ENCODE measurements at regions not wholly inside any gene's neighbourhood (a gene's known extent, or its start where the extent isn't known, plus 50 kb on each side); places are given as distances from the start of the nearest gene placed in this dataset.

DNA sequence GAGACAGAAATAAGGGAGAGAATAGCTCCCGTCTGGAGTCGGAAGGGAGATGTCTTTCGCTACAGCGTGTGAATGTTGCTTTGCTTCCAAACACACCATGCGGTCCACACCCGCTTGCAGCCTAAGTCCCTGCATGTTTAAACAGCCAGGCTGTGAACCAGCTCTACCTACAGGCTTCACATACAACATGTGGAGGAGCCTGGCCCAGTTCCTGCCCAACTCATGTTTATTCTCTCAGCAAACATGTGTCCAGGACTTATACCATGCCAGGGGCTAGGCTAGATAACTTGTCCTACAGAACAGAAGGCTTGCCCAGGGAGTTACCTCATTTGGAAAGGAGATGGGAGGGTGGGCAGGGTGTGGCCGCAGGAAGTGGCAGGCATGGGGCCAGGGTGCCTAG, 181.5 kb downstream of the FOXO1 start:
- TF ChIP-seq, protein P1, sequence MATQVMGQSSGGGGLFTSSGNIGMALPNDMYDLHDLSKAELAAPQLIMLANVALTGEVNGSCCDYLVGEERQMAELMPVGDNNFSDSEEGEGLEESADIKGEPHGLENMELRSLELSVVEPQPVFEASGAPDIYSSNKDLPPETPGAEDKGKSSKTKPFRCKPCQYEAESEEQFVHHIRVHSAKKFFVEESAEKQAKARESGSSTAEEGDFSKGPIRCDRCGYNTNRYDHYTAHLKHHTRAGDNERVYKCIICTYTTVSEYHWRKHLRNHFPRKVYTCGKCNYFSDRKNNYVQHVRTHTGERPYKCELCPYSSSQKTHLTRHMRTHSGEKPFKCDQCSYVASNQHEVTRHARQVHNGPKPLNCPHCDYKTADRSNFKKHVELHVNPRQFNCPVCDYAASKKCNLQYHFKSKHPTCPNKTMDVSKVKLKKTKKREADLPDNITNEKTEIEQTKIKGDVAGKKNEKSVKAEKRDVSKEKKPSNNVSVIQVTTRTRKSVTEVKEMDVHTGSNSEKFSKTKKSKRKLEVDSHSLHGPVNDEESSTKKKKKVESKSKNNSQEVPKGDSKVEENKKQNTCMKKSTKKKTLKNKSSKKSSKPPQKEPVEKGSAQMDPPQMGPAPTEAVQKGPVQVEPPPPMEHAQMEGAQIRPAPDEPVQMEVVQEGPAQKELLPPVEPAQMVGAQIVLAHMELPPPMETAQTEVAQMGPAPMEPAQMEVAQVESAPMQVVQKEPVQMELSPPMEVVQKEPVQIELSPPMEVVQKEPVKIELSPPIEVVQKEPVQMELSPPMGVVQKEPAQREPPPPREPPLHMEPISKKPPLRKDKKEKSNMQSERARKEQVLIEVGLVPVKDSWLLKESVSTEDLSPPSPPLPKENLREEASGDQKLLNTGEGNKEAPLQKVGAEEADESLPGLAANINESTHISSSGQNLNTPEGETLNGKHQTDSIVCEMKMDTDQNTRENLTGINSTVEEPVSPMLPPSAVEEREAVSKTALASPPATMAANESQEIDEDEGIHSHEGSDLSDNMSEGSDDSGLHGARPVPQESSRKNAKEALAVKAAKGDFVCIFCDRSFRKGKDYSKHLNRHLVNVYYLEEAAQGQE (IDR thresholded peaks at IDR 0.05; ENCODE audit: insufficient read depth in 1 of 2, low read depth in 2 of 2, low read length in 2 of 2), result no peak
- no peak for TF ChIP-seq TAF1 (IDR thresholded peaks at IDR 0.05; ENCODE audit: borderline replicate concordance, insufficient read depth, low read length)
- no peak for TF ChIP-seq POLR2AphosphoS5 (IDR thresholded peaks at IDR 0.05; ENCODE audit: low read depth, low read length)
- no peak for TF ChIP-seq FOXP2 (optimal IDR thresholded peaks at IDR 0.05; ENCODE audit: borderline replicate concordance, extremely low read depth, extremely low read length, insufficient read depth)
- TF ChIP-seq SIN3A (IDR thresholded peaks at IDR 0.05; ENCODE audit: borderline replicate concordance, insufficient read depth, low read length), result no peak

DNA sequence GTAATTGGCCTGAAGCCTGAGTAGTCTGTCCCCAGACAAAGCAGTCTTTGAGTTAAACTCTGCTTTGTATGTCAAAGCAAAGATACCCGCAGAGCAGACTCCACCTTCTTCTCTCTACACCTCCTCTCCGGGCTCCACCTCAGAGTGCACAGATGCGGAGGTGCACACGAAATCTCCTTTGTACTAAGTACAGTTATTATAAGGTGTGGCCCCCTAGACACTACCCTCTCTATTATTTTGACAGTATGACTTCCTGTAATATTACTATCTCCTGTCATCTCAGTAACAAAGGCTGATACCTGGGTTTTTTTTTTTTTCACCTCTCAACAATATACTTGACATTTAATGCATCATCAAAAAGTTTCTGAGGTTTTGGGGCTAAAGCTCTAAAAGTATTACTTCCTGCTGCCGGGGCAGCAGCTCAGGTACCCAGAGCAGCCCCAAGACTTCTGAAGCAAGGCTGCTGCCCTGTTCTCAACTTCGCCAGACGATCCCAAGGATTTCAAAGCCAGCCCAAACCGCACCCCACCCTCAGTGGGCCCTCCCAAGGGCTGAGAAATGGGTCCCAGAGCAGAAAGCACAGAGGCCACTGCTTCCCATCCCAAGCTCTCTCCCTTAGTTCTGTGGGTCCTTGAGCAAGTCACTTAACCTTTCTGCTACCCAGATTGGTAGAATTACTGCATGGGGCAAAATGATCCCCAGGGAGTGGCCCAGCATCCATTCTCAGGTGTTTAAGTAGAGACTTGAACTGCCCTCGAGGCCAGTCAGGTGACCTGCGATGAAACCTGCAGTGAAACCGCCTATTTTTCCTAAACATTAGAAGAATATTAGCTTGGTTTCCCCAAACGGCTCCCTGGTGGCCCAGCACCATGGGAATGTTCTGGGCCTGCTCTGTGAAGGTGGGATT, 180.6 kb downstream of the FOXO1 start:
- TF ChIP-seq FOXP2 (optimal IDR thresholded peaks at IDR 0.05; ENCODE audit: borderline replicate concordance, extremely low read depth, extremely low read length, insufficient read depth) (no peak), TAF1 (IDR thresholded peaks at IDR 0.05; ENCODE audit: borderline replicate concordance, insufficient read depth, low read length) (no peak), SIN3A (IDR thresholded peaks at IDR 0.05; ENCODE audit: borderline replicate concordance, insufficient read depth, low read length) (no peak), POLR2AphosphoS5 (IDR thresholded peaks at IDR 0.05; ENCODE audit: low read depth, low read length) (no peak)
- TF ChIP-seq, protein P1 (IDR thresholded peaks at IDR 0.05; ENCODE audit: insufficient read depth in 1 of 2, low read depth in 2 of 2, low read length in 2 of 2), result no peak

DNA sequence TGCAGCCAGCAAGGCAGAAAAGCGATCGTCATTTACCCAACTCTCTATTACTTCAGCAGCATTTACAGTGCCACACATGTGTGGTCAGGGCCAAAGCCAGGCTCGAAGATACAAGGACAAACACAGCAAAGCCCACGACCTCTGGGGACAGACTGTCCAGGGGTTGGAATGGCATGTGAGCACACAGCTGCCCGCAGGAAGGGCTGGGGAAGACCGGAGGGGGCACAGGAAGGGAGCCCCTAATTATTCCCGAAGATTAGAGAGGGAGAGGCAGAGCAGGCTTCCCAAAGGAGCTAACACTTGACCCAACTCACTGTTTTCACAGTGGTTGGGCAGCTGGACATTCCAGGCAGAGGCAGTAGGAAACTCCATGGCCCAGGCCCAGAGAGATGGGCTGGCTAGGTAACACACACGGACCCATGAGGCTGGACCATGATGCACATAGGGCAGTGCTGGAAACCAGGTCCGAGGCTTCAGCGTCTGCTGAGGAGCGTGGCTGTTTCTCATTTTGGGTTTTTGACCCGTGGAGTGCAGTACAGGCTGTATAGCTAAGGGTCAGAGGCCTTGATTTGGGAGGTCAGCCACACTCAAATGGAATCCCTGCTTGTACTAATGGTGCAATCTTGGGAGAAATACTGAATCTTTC, 179.8 kb downstream of the FOXO1 start:
- TF ChIP-seq TAF1 (IDR thresholded peaks at IDR 0.05; ENCODE audit: borderline replicate concordance, insufficient read depth, low read length) (no peak), FOXP2 (optimal IDR thresholded peaks at IDR 0.05; ENCODE audit: borderline replicate concordance, extremely low read depth, extremely low read length, insufficient read depth) (no peak), SIN3A (IDR thresholded peaks at IDR 0.05; ENCODE audit: borderline replicate concordance, insufficient read depth, low read length) (no peak), POLR2AphosphoS5 (IDR thresholded peaks at IDR 0.05; ENCODE audit: low read depth, low read length) (no peak)
- TF ChIP-seq, protein P1 (IDR thresholded peaks at IDR 0.05; ENCODE audit: insufficient read depth in 1 of 2, low read depth in 2 of 2, low read length in 2 of 2), result no peak

DNA sequence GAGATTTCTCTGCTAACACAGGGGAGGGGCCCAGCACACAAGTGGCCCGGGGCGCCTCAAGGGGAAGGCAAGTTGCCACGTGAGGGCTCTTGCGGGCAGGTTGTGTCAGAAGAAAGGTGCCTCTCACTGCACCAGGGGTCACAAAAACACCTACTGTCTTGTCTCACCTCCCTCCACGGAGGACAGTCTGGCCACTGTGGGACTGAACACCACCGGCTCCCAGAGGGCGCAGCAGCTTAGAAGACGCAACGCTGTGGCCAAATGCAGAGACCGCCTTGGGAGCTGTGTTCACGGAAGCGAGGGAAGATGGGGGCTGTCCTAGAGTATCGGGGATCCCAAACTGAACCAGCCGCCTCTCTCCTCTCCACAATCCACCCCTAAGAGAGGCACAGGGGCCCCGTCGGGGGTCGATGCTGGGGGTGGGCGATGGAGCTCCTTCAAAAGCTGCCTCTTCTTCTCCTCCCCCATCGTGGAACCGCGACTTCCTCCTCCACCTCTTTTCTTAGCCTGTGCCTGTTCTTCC, 177.5 kb downstream of the FOXO1 start:
- TF ChIP-seq FOXP2 (optimal IDR thresholded peaks at IDR 0.05; ENCODE audit: borderline replicate concordance, extremely low read depth, extremely low read length, insufficient read depth), result no peak
- TF ChIP-seq SIN3A (IDR thresholded peaks at IDR 0.05; ENCODE audit: borderline replicate concordance, insufficient read depth, low read length), result no peak
- TF ChIP-seq TAF1 (IDR thresholded peaks at IDR 0.05; ENCODE audit: borderline replicate concordance, insufficient read depth, low read length), result no peak
- TF ChIP-seq, protein P1 (IDR thresholded peaks at IDR 0.05; ENCODE audit: insufficient read depth in 1 of 2, low read depth in 2 of 2, low read length in 2 of 2), result no peak
- no peak for TF ChIP-seq POLR2AphosphoS5 (IDR thresholded peaks at IDR 0.05; ENCODE audit: low read depth, low read length)

All from PFSK-1 (cell line).